CD14-positive monocyte (primary cell): ENCODE measurements at regions not wholly inside any gene's neighbourhood (a gene's known extent, or its start where the extent isn't known, plus 50 kb on each side); places are given as distances from the start of the nearest gene placed in this dataset.

Experiments
- DNase-seq, 3 donors: peaks; one replicate each; pipeline ENCODE4 v3.0.0-alpha.2; 2011 to 2022
- H2AFZ ChIP-seq: 2 replicates; pipeline ENCODE4 v1.6.0; 2012; ENCODE audit warnings: mild to moderate bottlenecking, low read depth, low read length, inconsistent platforms; ENCODE audit not compliant: insufficient read depth, poor library complexity, severe bottlenecking
- H3K27ac ChIP-seq, 2 donors: 1 replicate in 1 of 2; 2 replicates in 1 of 2; pipeline ENCODE4 v1.5.1; 2012 to 2013; ENCODE audit warnings: low read length in 2 of 2, control low read depth in 1 of 2, inconsistent platforms in 1 of 2, low read depth in 1 of 2, mild to moderate bottlenecking in 1 of 2
- H3K27me3 ChIP-seq, 2 donors: one replicate each; pipeline versions ENCODE4 v1.6.0 to v1.6.1; 2011 to 2013; ENCODE audit warnings: low read length in 2 of 2; ENCODE audit not compliant: control insufficient read depth in 2 of 2, insufficient read depth in 2 of 2
- H3K36me3 ChIP-seq, 2 donors: replicated peaks in 1 of 2; 1 replicate in 1 of 2; 2 replicates in 1 of 2; pipeline versions ENCODE4 v1.5.1 to v1.6.1; 2012 to 2013; ENCODE audit warnings: low read length in 2 of 2, control low read depth in 1 of 2, inconsistent platforms in 1 of 2, mild to moderate bottlenecking in 1 of 2; ENCODE audit not compliant: insufficient read depth in 2 of 2, control insufficient read depth in 1 of 2
- H3K4me1 ChIP-seq, 2 donors: 1 replicate in 1 of 2; 2 replicates in 1 of 2; pipeline versions ENCODE4 v1.5.1 to v1.6.1; 2012 to 2013; ENCODE audit warnings: low read length in 2 of 2, control low read depth in 1 of 2, inconsistent platforms in 1 of 2, mild to moderate bottlenecking in 1 of 2, moderate library complexity in 1 of 2; ENCODE audit not compliant: insufficient read depth in 2 of 2, control insufficient read depth in 1 of 2
- H3K4me2 ChIP-seq: replicated peaks from 2 replicates; pipeline ENCODE3; 2012; ENCODE audit warnings: low read length, moderate library complexity, mild to moderate bottlenecking; ENCODE audit not compliant: poor library complexity, severe bottlenecking; ENCODE audit errors: extremely low read depth
- H3K4me3 ChIP-seq, 3 experiments: fragments of 200-600 bp in 1 of 3; sonication (generic) in 1 of 3; replicated peaks in 1 of 3; 1 replicate in 2 of 3; 2 replicates in 1 of 3; pipeline ENCODE4 v1.5.1; 2011 to 2013; ENCODE audit warnings: low read length in 3 of 3, mild to moderate bottlenecking in 3 of 3, control low read depth in 2 of 3, low read depth in 2 of 3, inconsistent platforms in 1 of 3, moderate library complexity in 1 of 3
- H3K79me2 ChIP-seq: 2 replicates; pipeline ENCODE4 v1.6.0; 2012; ENCODE audit warnings: mild to moderate bottlenecking, control low read depth, inconsistent platforms, low read length, moderate library complexity; ENCODE audit not compliant: insufficient read depth
- H3K9ac ChIP-seq: 2 replicates; pipeline ENCODE4 v1.6.0; 2017; ENCODE audit warnings: low read length, mild to moderate bottlenecking; ENCODE audit not compliant: insufficient read depth, poor library complexity, severe bottlenecking
- H3K9me3 ChIP-seq, 2 donors: replicated peaks in 1 of 2; 1 replicate in 1 of 2; 2 replicates in 1 of 2; pipeline versions ENCODE4 v1.5.1 to v1.6.1; 2012 to 2013; ENCODE audit warnings: low read length in 2 of 2, control low read depth in 1 of 2; ENCODE audit not compliant: control insufficient read depth in 1 of 2, insufficient read depth in 1 of 2
- H4K20me1 ChIP-seq: 2 replicates; pipeline ENCODE4 v1.6.0; 2012; ENCODE audit warnings: mild to moderate bottlenecking, low read length, control low read depth, moderate library complexity; ENCODE audit not compliant: insufficient read depth
- H3K27ac Mint-ChIP-seq, 7 donors: one replicate each; pipeline ENCODE4 v1.8.0; 2020; ENCODE audit warnings: mild to moderate bottlenecking in 7 of 7, mixed read lengths in 7 of 7, moderate library complexity in 6 of 7, inconsistent platforms in 2 of 7
- H3K27me3 Mint-ChIP-seq, 3 donors: one replicate each; pipeline ENCODE4 v1.8.0; 2021 to 2022; ENCODE audit warnings: low read depth in 3 of 3, mild to moderate bottlenecking in 3 of 3, mixed read lengths in 3 of 3, moderate library complexity in 3 of 3, inconsistent platforms in 1 of 3
- H3K36me3 Mint-ChIP-seq, 2 donors: one replicate each; pipeline ENCODE4 v1.8.0; 2020; ENCODE audit warnings: mixed read lengths in 2 of 2, inconsistent platforms in 1 of 2, mild to moderate bottlenecking in 1 of 2
- H3K4me1 Mint-ChIP-seq: one replicate; pipeline ENCODE4 v1.8.0; 2020; ENCODE audit warnings: mild to moderate bottlenecking, mixed read lengths
- H3K4me3 Mint-ChIP-seq, 2 donors: one replicate each; pipeline ENCODE4 v1.8.0; 2020; ENCODE audit warnings: mild to moderate bottlenecking in 2 of 2, mixed read lengths in 2 of 2, moderate library complexity in 1 of 2
- H3K9me3 Mint-ChIP-seq, 7 donors: one replicate each; pipeline ENCODE4 v1.8.0; 2020 to 2022; ENCODE audit warnings: mixed read lengths in 7 of 7, mild to moderate bottlenecking in 6 of 7, moderate library complexity in 6 of 7, inconsistent platforms in 2 of 7
- WGBS: methylation state at CpG from one replicate; pipeline ENCODE4 v1.1.5; 2013; ENCODE audit warnings: missing lambda C conversion rate; ENCODE audit not compliant: insufficient coverage; 5-methylcytosine and 5-hydroxymethylcytosine counted together
- intact Hi-C, 2 donors: fragments of 100-400 bp; cut with micrococcal nuclease; formaldehyde crosslinking; loops; one replicate each; pipeline versions ENCODE4 v1.15.0 to v1.15.1; 2023
- TF ChIP-seq, protein P1 (sequence below): fragments of 200-600 bp; IDR thresholded peaks from one replicate; pipeline ENCODE4 v1.8.0; 2022; ENCODE audit warnings: antibody characterized with exemption, mild to moderate bottlenecking

GRCh38 chr11:130526846-130527245 is 78.4 kb downstream of the ADAMTS15 start:
- Histone ChIP-seq H2AFZ (no peak overlapping the region), H3K4me2 (no peak overlapping the region), H3K9me3 (peaks cover 0 to 3% of the 10 kb centered on the region in 2 donors), H4K20me1 (no peaks in the 10 kb centered on the region), H3K9ac (no peak overlapping the region), H3K36me3 (no peaks in the 10 kb centered on the region), H3K27me3 (no peaks in the 10 kb centered on the region), H3K4me1 (no peaks in the 10 kb centered on the region), H3K27ac (no peak overlapping the region), H3K79me2 (no peaks in the 10 kb centered on the region), H3K4me3 (no peak overlapping the region)
- Mint-ChIP-seq H3K4me1 (no peaks in the 10 kb centered on the region), H3K36me3 (no peaks in the 10 kb centered on the region), H3K9me3 (peaks cover 0 to 3% (median 0%) of the 10 kb centered on the region in 7 donors), H3K4me3 (no peak overlapping the region), H3K27me3 (peaks cover 0 to 2% (median 2%) of the 10 kb centered on the region in 3 donors), H3K27ac (no peak overlapping the region)
- DNase-seq, result no peak
- intact Hi-C loops, result no loop called here
- WGBS, result no CpG with 5 or more reads among the region's 3 CpGs
- TF ChIP-seq, protein P1, sequence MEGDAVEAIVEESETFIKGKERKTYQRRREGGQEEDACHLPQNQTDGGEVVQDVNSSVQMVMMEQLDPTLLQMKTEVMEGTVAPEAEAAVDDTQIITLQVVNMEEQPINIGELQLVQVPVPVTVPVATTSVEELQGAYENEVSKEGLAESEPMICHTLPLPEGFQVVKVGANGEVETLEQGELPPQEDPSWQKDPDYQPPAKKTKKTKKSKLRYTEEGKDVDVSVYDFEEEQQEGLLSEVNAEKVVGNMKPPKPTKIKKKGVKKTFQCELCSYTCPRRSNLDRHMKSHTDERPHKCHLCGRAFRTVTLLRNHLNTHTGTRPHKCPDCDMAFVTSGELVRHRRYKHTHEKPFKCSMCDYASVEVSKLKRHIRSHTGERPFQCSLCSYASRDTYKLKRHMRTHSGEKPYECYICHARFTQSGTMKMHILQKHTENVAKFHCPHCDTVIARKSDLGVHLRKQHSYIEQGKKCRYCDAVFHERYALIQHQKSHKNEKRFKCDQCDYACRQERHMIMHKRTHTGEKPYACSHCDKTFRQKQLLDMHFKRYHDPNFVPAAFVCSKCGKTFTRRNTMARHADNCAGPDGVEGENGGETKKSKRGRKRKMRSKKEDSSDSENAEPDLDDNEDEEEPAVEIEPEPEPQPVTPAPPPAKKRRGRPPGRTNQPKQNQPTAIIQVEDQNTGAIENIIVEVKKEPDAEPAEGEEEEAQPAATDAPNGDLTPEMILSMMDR, result no peak

GRCh38 chr11:130527636-130528297 is 79.3 kb downstream of the ADAMTS15 start:
- Histone ChIP-seq H3K79me2 (no peaks in the 10 kb centered on the region), H3K9ac (no peak overlapping the region), H2AFZ (no peak overlapping the region), H3K36me3 (no peaks in the 10 kb centered on the region), H3K4me3 (no peak overlapping the region), H3K4me1 (no peaks in the 10 kb centered on the region), H3K27ac (no peak overlapping the region), H3K27me3 (no peaks in the 10 kb centered on the region), H3K9me3 (no peaks in the 10 kb centered on the region), H4K20me1 (no peaks in the 10 kb centered on the region), H3K4me2 (no peak overlapping the region)
- Mint-ChIP-seq H3K9me3 (no peaks in the 10 kb centered on the region), H3K27me3 (peaks cover 0 to 2% (median 2%) of the 10 kb centered on the region in 3 donors), H3K36me3 (no peaks in the 10 kb centered on the region), H3K27ac (no peak overlapping the region), H3K4me3 (no peak overlapping the region), H3K4me1 (no peaks in the 10 kb centered on the region)
- TF ChIP-seq, protein P1, result no peak
- WGBS, result 33% methylated on average over 3 of the region's 5 CpGs
- DNase-seq, result no peak
- intact Hi-C loops, result no loop called here
